Amygdala (tissue), 56 donors: ENCODE measurements at regions not wholly inside any gene's neighbourhood (a gene's known extent, or its start where the extent isn't known, plus 50 kb on each side); places are given as distances from the start of the nearest gene placed in this dataset.
"Not testable (repeated sequence)": the region's sequence is repeated elsewhere in the genome, so short reads cannot be mapped to it uniquely, and the experiment has no call there.

ENCODE experiments used
- DNase-seq, 56 donors: peaks; one replicate each; lab custom pipeline; 2025; lab: John Stamatoyannopoulos, UW

- no peak for DNase-seq
Measured at GRCh38 chrX:16067886-16068515, 55.4 kb upstream of the GRPR start.

GRCh38 chrX:16063921-16064320, 59.4 kb upstream of the GRPR start:
- no peak for DNase-seq

GRCh38 chrX:16063141-16063540, 60.2 kb upstream of the GRPR start:
- no peak for DNase-seq

- DNase-seq = no peak
Measured at GRCh38 chrX:16061296-16061695, 62.1 kb upstream of the GRPR start.

GRCh38 chrX:16060252-16060651, 63.1 kb upstream of the GRPR start:
- DNase-seq = no peak

- DNase-seq = not testable (repeated sequence)
Measured at GRCh38 chrX:16049126-16049525, 74.2 kb upstream of the GRPR start.

- no peak for DNase-seq
Measured at GRCh38 chrX:16042980-16043379, 80.4 kb upstream of the GRPR start.

- DNase-seq = no peak
Measured at GRCh38 chrX:16039834-16040233, 83.5 kb upstream of the GRPR start.

- no peak for DNase-seq
Measured at GRCh38 chrX:16039363-16039762, 84.0 kb upstream of the GRPR start.

- DNase-seq = no peak
Measured at GRCh38 chrX:16033331-16033730, 90.0 kb upstream of the GRPR start.

- DNase-seq = no peak
Measured at GRCh38 chrX:16028576-16028975, 94.8 kb upstream of the GRPR start.

GRCh38 chrX:16023790-16024734, 99.3 kb upstream of the GRPR start:
- DNase-seq = no peak

GRCh38 chrX:16022580-16023200, 100.7 kb upstream of the GRPR start:
- DNase-seq = no peak

GRCh38 chrX:16018291-16018690, 105.1 kb upstream of the GRPR start:
- DNase-seq = no peak

GRCh38 chrX:16014171-16014570, 109.2 kb upstream of the GRPR start:
- no peak for DNase-seq

- DNase-seq = no peak
Measured at GRCh38 chrX:16012250-16012649, 111.1 kb upstream of the GRPR start.

GRCh38 chrX:16005917-16006316, 117.4 kb upstream of the GRPR start:
- no peak for DNase-seq

- no peak for DNase-seq
Measured at GRCh38 chrX:16002185-16002584, 121.2 kb upstream of the GRPR start.

GRCh38 chrX:15998350-15998749, 125.0 kb upstream of the GRPR start:
- DNase-seq = no peak

- no peak for DNase-seq
Measured at GRCh38 chrX:15989716-15990115, 133.6 kb upstream of the GRPR start.
